Upper lobe of left lung (tissue), 6 donors: ENCODE measurements at regions not wholly inside any gene's neighbourhood (a gene's known extent, or its start where the extent isn't known, plus 50 kb on each side); places are given as distances from the start of the nearest gene placed in this dataset.

Source experiments
- ATAC-seq, 2 donors: fragments of 200-7000 bp; cut with Tn5 transposase; one replicate each; pipeline ENCODE4 v1.9.1; 2022; ENCODE audit warnings: mild to moderate bottlenecking in 2 of 2, moderate library complexity in 2 of 2; ENCODE audit not compliant: low FRiP score in 2 of 2
- DNase-seq, 2 donors: peaks; one replicate each; pipeline ENCODE4 v3.0.0-alpha.2; 2019 to 2020
- H3K27ac ChIP-seq, 4 donors: fragments of 200-600 bp; sonication (generic); one replicate each; pipeline ENCODE4 v1.5.1; 2016 to 2019
- H3K27me3 ChIP-seq, 4 donors: fragments of 200-600 bp; sonication (generic); one replicate each; pipeline ENCODE4 v1.5.1; 2017 to 2019
- H3K36me3 ChIP-seq, 4 donors: fragments of 200-600 bp; sonication (generic); one replicate each; pipeline ENCODE4 v1.5.1; 2016 to 2019
- H3K4me1 ChIP-seq, 4 donors: fragments of 200-600 bp; sonication (generic); one replicate each; pipeline ENCODE4 v1.5.1; 2018 to 2019
- H3K4me3 ChIP-seq, 4 donors: fragments of 200-600 bp; sonication (generic); one replicate each; pipeline ENCODE4 v1.5.1; 2017 to 2019; ENCODE audit warnings: mild to moderate bottlenecking in 2 of 4, moderate library complexity in 1 of 4
- H3K9me3 ChIP-seq, 4 donors: fragments of 200-600 bp; sonication (generic); one replicate each; pipeline ENCODE4 v1.5.1; 2018 to 2019
- CTCF ChIP-seq, 6 experiments: fragments of 450-650 bp in 4 of 6; fragments of 200-600 bp in 2 of 6; sonication (generic) in 2 of 6; IDR thresholded peaks; one replicate each; pipeline ENCODE4 v1.5.1; 2016 to 2019; ENCODE audit warnings: antibody characterized with exemption in 6 of 6
- EP300 ChIP-seq, 4 donors: sonication (generic); formaldehyde crosslinking; IDR thresholded peaks; one replicate each; pipeline ENCODE4 v1.5.1; 2017; ENCODE audit warnings: antibody characterized with exemption in 4 of 4, control low read depth in 2 of 4
- POLR2A ChIP-seq, 4 donors: fragments of 450-650 bp; IDR thresholded peaks; one replicate each; pipeline ENCODE4 v1.5.1; 2016 to 2017; ENCODE audit warnings: antibody characterized with exemption in 4 of 4, mild to moderate bottlenecking in 2 of 4
- POLR2AphosphoS5 ChIP-seq, 2 donors: sonication (generic); formaldehyde crosslinking; IDR thresholded peaks; one replicate each; pipeline ENCODE4 v1.5.1; 2017; ENCODE audit warnings: antibody characterized with exemption in 2 of 2
- WGBS, 2 donors: methylation state at CpG; one replicate each; pipeline ENCODE4 v1.1.5; 2017 to 2018; 5-methylcytosine and 5-hydroxymethylcytosine counted together
- donor health status: DM: no; HTN: no; CAD: no; lungs with moderate emphysema.
- donor health status: DM: no; HTN: yes; CAD: no; lungs with severe emphysema.

DNA sequence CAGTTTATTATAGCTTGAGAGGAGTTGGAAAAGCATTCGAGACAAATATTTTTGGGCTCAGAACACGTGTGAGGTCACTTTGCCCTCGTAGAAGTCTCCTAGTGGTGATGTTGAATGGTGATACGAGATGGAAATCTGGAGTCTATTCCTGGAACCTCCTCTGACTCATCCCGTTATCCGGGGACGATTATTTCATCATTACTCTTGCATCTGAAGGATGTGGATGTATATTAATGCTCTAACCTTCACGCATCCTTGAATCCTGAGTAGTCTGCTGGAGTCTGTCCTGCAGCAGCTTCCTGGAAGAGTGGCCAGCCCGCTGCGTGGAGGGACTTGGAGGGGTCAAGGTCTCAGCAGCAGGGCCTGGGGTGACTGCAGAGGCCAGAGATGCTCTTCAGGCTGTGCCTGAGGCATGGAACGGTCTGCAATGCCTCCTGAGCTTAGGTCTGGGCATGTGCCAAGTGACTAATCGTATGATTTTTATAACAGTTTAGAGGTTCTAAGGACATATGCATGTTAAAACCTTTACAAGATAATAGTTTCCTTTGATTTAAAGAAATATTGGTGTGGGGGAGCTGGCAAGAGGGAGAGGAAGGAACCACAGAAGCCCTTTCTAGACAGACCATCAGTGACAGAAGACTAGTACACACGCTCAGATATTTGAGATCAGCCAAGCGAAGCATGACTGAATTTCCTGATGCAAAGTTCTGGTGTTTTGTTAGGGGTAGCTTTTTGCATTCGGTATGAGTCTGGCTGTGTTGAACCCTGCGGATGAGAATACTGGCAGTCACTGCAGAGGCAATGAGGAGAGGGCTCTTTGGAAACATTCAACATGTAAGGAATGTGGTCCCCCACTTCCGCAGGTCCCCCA lies 400.2 kb downstream of the QKI start:
- H3K27me3 ChIP-seq, result no peaks in the 10 kb centered on the region
- 79 to 81% methylated on average over 17 of the region's 17 CpGs for WGBS, 2 donors
- H3K4me1 ChIP-seq, result peaks cover 0 to 5% (median 0%) of the 10 kb centered on the region in 4 donors
- H3K36me3 ChIP-seq, result no peaks in the 10 kb centered on the region
- ATAC-seq, result peak in 1 of 2 donors; percentile 90
- TF ChIP-seq EP300 (IDR thresholded peaks at IDR 0.05), result no peak
- TF ChIP-seq CTCF (IDR thresholded peaks at IDR 0.05), result no peak
- no peak for TF ChIP-seq POLR2AphosphoS5 (IDR thresholded peaks at IDR 0.05)
- no peak for TF ChIP-seq POLR2A (IDR thresholded peaks at IDR 0.05)
- no peak overlapping the region for H3K4me3 ChIP-seq
- no peak overlapping the region for H3K27ac ChIP-seq
- H3K9me3 ChIP-seq, result no peaks in the 10 kb centered on the region
- DNase-seq, result no peak

DNA sequence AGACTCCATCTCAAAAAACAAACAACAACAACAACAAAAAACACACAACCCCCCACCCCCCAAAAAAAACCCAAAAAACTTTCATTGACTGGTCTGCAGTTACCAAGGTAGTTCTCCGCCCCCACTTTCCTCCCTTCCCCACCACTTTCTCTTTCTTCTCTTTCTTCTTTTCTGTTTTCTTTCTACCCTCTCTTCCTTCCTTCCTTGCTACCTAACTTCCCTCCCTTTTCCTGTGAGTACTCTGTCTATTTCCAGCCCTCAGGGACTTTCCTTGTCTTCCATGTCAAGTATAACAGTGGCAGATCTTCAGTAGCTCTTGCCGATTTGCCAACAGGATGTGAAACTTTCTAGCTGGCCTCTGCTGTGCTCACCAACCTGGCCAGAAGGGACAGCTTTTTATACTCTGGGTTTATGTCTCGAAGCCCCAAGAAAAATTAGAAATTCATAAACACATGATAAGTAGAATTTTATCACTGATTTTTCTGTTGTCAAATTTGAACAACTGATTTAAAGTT lies 399.5 kb downstream of the QKI start:
- Histone ChIP-seq H3K4me3 (no peak overlapping the region), H3K4me1 (peaks cover 0 to 5% (median 0%) of the 10 kb centered on the region in 4 donors), H3K36me3 (no peaks in the 10 kb centered on the region), H3K9me3 (no peaks in the 10 kb centered on the region), H3K27me3 (no peaks in the 10 kb centered on the region), H3K27ac (no peak overlapping the region)
- ATAC-seq (peak in 1 of 2 donors; percentile 13), DNase-seq (no peak)
- 71 to 79% methylated on average over 3 of the region's 3 CpGs for WGBS, 2 donors
- TF ChIP-seq EP300 (IDR thresholded peaks at IDR 0.05), result no peak
- TF ChIP-seq POLR2A (IDR thresholded peaks at IDR 0.05), result no peak
- no peak for TF ChIP-seq POLR2AphosphoS5 (IDR thresholded peaks at IDR 0.05)
- no peak for TF ChIP-seq CTCF (IDR thresholded peaks at IDR 0.05)

DNA sequence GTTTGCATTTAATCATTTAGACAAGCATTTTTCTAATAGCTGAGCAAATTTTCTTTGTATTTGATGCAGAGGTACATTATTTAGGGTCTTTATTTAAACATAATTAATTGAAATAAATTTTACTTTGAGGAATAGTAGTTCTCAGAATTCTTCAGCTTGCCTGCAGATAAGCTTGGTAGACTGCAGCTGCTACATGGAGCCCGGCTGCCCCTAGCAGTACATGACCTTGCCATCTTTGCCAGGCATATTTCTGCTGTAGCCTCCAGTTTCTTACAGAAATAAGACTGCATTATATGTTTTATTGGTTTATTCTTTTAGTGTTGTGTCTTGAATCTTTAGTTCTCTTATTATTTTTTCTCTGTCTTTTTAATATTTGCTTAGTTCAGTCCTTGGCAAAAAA lies 396.8 kb downstream of the QKI start:
- no peaks in the 10 kb centered on the region for H3K36me3 ChIP-seq
- DNase-seq (no peak), ATAC-seq (no peak)
- no peaks in the 10 kb centered on the region for H3K27me3 ChIP-seq
- no peak for TF ChIP-seq POLR2A (IDR thresholded peaks at IDR 0.05)
- TF ChIP-seq EP300 (IDR thresholded peaks at IDR 0.05), result no peak
- 86 to 89% methylated on average over 1 of the region's 1 CpG for WGBS, 2 donors
- no peak overlapping the region for H3K27ac ChIP-seq
- H3K9me3 ChIP-seq, result no peaks in the 10 kb centered on the region
- H3K4me1 ChIP-seq, result peaks cover 0 to 5% (median 0%) of the 10 kb centered on the region in 4 donors
- H3K4me3 ChIP-seq, result no peak overlapping the region

- TF ChIP-seq EP300 (IDR thresholded peaks at IDR 0.05), result no peak
- TF ChIP-seq CTCF (IDR thresholded peaks at IDR 0.05), result no peak
- TF ChIP-seq POLR2AphosphoS5 (IDR thresholded peaks at IDR 0.05), result no peak
- no peak for TF ChIP-seq POLR2A (IDR thresholded peaks at IDR 0.05)
- Histone ChIP-seq H3K9me3 (no peaks in the 10 kb centered on the region), H3K27me3 (no peaks in the 10 kb centered on the region), H3K36me3 (no peaks in the 10 kb centered on the region), H3K4me3 (no peak overlapping the region), H3K4me1 (no peaks in the 10 kb centered on the region), H3K27ac (no peak overlapping the region)
- WGBS, 2 donors, result 94% methylated on average over 8 of the region's 8 CpGs
- ATAC-seq, result no peak
- no peak for DNase-seq
Measured at GRCh38 chr6:163809364-163809763, 394.8 kb downstream of the QKI start.

- DNase-seq (no peak), ATAC-seq (no peak)
- Histone ChIP-seq H3K9me3 (no peaks in the 10 kb centered on the region), H3K27ac (no peak overlapping the region), H3K36me3 (no peaks in the 10 kb centered on the region), H3K4me1 (no peaks in the 10 kb centered on the region), H3K27me3 (no peaks in the 10 kb centered on the region), H3K4me3 (no peak overlapping the region)
- 92 to 94% methylated on average over 5 of the region's 5 CpGs for WGBS, 2 donors
- TF ChIP-seq EP300 (IDR thresholded peaks at IDR 0.05) (no peak), POLR2AphosphoS5 (IDR thresholded peaks at IDR 0.05) (no peak), POLR2A (IDR thresholded peaks at IDR 0.05) (no peak), CTCF (IDR thresholded peaks at IDR 0.05) (no peak)
Measured at GRCh38 chr6:163808871-163809270, 394.4 kb downstream of the QKI start.
